ENCODE measurements at regions not wholly inside any gene's neighbourhood (a gene's known extent, or its start where the extent isn't known, plus 50 kb on each side); places are given as distances from the start of the nearest gene placed in this dataset.
"Not testable (repeated sequence)": the region's sequence is repeated elsewhere in the genome, so short reads cannot be mapped to it uniquely, and the experiment has no call there.

DNA sequence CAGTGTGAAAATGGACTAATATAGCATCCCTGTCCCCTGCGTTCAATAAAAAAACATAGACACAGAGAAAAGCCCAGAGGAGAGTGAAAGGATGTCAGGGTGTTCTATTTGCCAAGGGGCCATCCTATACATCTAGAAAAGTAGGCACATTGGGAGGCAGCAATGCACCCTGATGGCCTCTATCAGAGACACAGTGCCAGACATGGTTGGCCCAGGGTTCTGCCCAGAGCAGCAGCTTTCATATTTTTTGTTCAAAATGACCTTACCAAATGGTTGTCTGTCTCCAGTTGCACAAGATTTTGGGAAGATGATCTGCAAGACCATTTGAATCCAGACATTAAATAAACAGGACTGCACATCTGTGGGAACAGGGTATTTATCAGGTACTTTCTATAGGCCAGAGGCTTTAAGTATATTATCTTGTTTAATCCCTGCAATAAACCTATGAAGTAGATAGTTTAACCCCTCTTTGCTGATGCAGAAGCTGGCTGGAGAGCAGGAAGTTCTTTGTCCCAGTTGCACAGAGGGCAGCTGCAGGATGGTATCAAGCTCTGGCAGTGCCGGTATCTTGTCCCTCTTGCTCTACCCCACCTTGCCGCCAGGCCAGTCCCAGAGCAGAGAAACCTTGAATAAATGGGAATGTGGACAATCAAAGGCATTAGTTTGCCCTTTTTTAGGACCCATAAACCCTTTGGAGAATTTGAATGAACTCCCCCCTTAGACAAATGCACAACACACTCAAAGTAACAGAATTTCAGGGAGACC, 171.8 kb upstream of the PWP1 start:
- DNase-seq, result no peak
- no peak overlapping the region for H3K4me3 ChIP-seq
- H3K36me3 ChIP-seq, result no peaks in the 10 kb centered on the region
- H3K9me3 ChIP-seq, result no peaks in the 10 kb centered on the region
- H3K27me3 ChIP-seq, result no peaks in the 10 kb centered on the region

DNA sequence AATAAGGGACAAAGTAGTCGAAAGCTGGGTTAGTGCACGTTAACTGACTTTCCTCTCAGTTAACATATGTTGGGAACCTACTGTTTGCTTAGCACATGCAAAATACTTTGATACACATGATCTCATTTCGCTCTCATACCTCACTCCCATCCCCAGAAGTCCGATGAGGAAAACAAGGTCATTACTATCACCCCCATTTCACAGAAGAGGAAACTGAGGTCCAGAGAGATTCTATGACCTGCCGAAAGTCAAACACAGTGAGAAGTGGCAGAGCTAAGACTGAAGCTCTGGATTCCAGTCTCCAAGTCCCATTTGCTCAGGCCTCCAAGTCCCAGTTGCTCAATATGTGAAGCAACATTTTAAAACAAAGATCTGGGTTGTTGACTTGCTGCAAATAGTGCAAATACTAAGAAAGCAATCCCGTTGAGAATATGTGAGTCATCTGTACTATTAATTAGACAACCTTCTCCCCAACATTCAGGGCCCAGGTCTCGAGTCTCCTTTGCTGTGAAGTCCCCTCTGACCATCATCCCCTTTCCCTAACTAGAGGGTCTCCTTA, 170.6 kb upstream of the PWP1 start:
- H3K36me3 ChIP-seq, result no peaks in the 10 kb centered on the region
- no peaks in the 10 kb centered on the region for H3K27me3 ChIP-seq
- H3K4me3 ChIP-seq, result no peak overlapping the region
- peak; percentile 25 for DNase-seq
- H3K9me3 ChIP-seq, result no peaks in the 10 kb centered on the region

DNA sequence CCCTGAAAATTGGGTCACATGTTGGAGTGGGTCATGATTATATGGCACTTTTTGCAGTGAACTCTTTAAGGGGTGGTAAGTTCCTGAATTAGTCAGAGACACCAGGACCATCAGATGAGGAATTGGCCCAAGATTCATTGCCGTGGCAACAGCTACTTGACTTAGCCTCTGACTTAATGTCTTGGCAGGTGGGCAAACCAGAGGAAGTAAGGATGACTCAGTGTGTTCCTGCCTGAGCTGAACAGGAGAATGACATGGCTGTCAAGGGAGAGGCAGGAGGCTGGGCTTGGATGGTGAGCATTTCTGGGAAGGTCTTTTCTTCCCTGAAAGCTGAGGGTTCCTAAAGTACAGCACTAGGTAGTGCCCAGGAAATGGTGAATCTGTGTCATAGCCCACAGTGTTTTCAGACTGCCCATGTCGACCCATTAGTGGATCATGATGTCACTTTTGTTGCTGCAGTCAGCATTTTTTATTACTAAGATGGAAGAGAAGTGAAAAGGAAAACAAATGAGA, 170.1 kb upstream of the PWP1 start:
- DNase-seq, result peak; percentile 96
- H3K36me3 ChIP-seq, result no peaks in the 10 kb centered on the region
- no peak overlapping the region for H3K4me3 ChIP-seq
- no peaks in the 10 kb centered on the region for H3K27me3 ChIP-seq
- H3K9me3 ChIP-seq, result no peaks in the 10 kb centered on the region

DNA sequence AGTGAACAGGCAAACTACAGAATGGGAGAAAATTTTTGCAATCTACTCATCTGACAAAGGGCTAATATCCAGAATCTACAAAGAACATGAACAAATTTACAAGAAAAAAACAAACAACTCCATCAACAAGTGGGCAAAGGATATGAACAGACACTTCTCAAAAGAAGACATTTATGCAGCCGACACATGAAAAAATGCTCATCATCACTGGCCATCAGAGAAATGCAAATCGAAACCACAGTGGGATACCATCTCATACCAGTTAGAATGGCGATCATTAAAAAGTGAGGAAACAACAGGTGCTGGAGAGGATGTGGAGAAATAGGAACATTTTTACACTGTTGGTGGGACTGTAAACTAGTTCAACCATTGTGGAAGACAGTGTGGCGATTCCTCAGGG, 167.8 kb upstream of the PWP1 start:
- H3K4me3 ChIP-seq, H3K9me3 ChIP-seq, H3K27me3 ChIP-seq, H3K36me3 ChIP-seq, DNase-seq: not testable (repeated sequence)

DNA sequence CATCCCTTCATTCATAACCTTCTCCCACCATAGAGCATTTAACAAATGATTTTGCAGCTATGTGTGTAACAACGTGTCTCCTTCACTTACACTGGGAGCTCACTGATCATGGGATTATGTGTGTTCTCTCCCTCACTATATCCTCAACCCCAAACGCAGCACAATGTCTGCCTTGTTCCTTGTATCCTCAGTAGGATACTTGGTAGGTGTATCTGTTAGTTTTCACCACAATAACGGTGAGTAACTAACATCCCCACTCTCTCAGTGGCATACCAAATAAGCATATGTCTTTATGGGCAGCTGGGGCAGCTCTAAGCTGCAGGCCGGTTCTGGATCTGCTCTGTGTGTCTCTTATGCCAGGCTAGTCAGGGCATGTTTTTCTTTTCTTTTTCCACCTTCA, 166.7 kb upstream of the PWP1 start:
- no peak for DNase-seq
- Histone ChIP-seq H3K9me3 (no peaks in the 10 kb centered on the region), H3K36me3 (no peaks in the 10 kb centered on the region), H3K27me3 (no peaks in the 10 kb centered on the region), H3K4me3 (no peak overlapping the region)

DNA sequence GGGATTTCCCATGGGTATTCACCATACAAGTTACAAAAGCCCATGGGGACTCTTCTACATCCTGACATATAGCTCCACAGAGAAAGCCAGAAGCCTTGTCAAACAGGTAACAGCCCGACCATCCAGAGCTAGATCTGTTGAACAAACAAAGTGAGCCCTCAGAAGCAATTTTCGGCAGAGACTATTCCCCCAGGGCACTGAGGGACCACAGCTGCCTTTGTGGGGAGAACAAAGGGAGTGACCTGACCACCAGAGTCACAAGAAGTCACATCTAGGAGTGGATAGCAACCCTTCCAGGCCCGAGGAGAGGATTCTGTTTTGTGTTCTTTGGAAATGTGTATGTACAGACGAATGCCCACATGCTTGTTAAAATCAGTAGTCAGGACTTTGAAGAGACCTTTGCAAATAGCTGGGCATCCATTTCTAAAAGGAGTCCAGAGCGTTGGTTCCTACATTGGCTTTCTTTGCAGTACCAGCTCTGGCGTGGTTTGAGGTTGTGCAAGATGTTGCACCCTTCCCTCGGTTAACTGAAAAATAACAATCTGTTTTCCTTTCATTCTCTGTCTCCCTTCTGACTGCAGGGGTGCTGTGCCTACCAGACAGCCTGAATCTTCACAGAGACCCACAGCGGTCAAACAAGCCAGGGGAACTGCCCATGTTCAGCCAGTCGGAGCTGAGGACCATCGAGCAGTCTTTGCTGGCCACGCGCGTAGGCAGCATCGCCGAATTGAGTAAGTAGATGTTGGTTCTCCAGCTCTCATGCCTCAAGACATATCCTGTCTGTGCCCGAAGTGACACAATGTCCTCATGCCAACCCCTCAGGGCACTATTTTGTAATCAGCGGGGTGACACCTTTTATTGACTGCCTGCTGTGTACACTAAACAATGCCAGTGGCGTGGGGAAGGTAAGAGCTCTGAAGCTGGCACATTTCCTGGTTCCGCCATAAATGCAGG, 165.4 kb upstream of the PWP1 start:
- no peak overlapping the region for H3K4me3 ChIP-seq
- no peak for DNase-seq
- H3K36me3 ChIP-seq, result no peaks in the 10 kb centered on the region
- H3K27me3 ChIP-seq, result no peaks in the 10 kb centered on the region
- no peaks in the 10 kb centered on the region for H3K9me3 ChIP-seq

DNA sequence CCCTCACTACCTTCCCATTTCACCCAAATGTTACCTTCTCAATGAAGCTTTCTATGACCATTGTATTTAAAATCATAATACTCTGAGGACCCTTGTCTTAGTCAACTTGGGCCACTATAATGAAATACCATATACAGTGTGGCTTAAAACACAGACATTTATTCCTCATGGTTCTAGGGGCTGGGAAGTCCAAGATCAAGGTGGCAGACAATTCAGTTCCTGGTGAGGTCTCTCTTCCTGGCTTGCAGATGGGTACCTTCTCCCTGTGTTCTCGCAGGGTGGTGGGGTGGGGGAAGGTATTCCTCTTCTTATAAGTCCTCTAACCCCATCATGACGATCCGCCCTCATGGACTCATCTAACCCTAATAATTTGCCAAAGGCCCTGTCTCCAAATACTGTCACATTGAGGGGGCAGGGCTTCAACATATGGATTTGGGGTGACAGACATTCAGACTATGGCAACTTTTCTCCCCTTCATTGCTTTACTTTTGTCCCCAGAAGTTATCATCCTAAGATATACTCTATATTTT, 163.7 kb upstream of the PWP1 start:
- Histone ChIP-seq H3K9me3 (no peaks in the 10 kb centered on the region), H3K4me3 (no peak overlapping the region), H3K27me3 (no peaks in the 10 kb centered on the region), H3K36me3 (no peaks in the 10 kb centered on the region)
- no peak for DNase-seq

DNA sequence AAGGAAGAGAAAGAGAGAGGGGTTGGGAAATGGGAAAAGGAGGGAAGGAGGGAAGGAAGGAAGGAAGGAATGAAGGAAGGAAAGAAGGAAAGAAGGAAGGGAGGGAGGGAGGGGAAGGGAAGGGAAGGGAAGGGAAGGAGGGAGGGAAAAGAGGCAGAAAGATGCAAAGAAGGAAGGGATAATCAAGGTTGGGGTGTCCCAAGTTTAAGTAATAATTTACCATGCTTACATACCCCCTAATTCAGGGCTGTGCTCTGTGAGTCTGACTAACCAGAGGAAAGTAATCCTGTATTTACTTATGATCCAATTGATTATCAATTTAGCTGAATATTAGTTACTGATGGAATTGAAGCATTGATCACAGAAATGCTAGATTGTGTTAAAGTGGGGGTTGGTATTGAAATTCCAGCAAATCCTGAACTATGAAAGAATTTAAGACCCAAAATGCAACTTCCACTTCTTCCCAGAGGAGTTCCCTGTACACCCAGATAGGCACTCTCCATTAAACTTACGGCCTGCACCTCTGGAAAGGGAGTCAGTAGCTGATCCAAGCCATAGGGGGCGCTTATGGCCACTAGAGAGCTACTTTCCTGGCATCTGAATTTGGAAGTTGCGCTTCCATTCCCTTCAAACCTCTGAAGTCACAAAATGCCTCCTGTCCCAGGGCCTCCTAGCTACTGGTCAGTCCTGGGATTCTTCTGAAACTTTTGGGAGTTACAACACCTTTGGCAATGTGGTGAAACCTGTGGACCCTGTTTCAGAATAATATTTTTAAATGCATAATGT, 162.7 kb upstream of the PWP1 start:
- no peaks in the 10 kb centered on the region for H3K9me3 ChIP-seq
- no peak for DNase-seq
- no peak overlapping the region for H3K4me3 ChIP-seq

DNA sequence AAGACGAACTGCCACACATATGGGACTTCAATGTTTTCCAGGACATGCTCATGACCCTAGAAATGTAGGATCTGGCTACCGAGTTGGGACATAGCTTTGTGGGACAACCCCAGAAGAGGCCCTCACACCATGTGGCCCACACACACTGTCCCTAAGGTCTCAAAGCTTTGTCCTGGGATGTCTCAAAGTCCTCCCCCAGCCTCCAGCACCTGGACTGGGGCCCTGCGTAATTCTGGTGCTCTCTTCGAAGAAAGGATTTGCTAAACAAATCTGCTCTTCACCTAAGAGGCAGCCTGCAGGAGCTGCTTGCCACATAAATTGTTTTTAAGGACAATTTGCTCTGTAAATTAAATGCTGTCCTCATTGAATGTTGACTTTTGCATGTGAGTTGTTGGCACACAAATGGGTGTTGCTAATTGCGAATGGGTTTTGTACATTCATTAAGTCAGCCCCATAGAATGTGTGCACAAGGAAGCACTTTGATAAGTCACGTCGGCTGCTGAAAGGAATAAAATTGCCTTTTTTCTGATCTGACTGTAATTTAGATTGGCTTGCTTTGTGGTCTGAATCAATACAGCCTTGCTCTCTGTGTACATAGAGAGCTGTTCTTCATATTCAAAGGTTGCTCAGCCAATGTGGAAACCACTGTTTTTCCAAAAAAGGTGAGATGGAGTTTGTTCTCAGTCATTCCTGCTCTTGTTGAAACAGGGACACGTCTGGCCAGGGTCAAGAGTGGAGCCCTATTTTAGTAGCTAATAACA, 161.6 kb upstream of the PWP1 start:
- no peaks in the 10 kb centered on the region for H3K36me3 ChIP-seq
- DNase-seq, result no peak

More for the DNA sequence above, 162.7 kb upstream of the PWP1 start:
- Histone ChIP-seq H3K27me3 (no peaks in the 10 kb centered on the region), H3K36me3 (no peaks in the 10 kb centered on the region)

DNA sequence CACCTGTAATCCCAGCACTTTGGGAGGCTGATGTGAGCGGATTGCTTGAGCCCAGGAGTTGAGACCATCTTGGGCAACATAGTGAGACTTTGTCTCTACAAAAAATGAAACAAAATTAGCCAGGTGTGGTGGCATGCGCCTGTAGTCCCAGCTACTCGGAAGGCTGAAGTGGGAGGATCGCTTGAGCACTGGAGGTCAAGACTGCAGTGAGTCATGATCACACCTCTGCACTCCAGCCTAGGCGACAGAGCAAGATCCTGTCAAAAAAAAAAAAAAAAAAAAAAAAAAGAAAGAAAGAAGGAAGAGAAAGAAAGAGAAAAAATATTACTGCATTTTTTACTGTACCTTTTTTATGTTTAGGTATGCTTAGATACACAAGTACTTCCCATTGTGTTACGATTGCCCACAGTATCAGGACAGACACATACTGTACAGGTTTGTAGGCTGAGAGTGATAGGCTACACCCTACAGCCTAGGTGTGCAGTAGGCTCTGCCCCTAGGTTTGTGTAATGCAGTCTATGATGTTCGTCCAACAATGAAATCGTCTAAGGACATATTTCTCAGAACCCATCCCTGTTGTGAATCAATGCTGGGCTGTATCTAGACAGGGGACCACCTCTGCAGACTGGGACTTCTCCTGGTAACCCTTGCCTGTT, 160.4 kb upstream of the PWP1 start:
- Histone ChIP-seq H3K27me3 (no peaks in the 10 kb centered on the region), H3K36me3 (no peaks in the 10 kb centered on the region), H3K9me3 (no peaks in the 10 kb centered on the region), H3K4me3 (no peak overlapping the region)
- no peak for DNase-seq

More for the DNA sequence above, 161.6 kb upstream of the PWP1 start:
- Histone ChIP-seq H3K9me3 (no peaks in the 10 kb centered on the region), H3K27me3 (no peaks in the 10 kb centered on the region), H3K4me3 (no peak overlapping the region)

DNA sequence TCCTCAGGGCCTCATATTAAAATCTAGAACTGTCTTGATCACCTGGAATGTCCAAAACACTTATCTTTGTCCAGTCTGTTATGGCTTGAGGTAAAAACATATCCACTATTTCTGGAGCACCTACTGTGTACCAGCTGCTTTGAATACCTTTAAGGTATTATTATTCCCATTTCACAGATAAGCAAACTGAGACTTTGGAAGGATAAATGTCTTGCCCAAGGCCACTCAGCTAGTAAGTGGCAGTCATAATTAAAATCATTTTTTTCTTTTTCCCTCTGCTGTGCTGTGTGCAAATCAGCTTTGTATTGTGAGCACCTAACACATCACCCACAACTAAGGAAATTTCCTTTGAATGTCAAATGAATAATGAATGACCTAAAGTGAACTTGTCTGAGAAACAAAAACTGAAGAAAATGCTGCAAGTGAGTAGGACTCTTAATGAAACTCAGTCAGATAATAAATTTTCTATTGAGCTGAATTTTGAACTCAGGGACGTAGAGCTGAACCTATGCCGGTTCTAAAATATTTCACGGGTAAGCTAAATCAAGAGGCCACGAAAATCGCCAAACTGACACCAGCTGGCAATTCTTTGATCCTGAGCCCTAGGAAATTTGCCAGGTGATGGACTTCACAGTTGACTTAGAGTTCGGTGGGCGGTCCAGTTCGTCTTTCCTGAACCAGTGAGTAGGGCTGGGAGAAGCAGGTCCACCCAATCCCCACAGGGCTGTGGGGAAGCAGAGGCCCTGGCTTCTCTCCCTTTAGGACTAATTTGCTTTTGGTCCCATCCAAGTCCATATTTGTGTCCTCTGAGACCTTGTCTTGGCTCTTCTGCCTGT, 159.7 kb upstream of the PWP1 start:
- Histone ChIP-seq H3K36me3 (no peaks in the 10 kb centered on the region), H3K4me3 (no peak overlapping the region), H3K27me3 (no peaks in the 10 kb centered on the region), H3K9me3 (no peaks in the 10 kb centered on the region)
- no peak for DNase-seq

DNA sequence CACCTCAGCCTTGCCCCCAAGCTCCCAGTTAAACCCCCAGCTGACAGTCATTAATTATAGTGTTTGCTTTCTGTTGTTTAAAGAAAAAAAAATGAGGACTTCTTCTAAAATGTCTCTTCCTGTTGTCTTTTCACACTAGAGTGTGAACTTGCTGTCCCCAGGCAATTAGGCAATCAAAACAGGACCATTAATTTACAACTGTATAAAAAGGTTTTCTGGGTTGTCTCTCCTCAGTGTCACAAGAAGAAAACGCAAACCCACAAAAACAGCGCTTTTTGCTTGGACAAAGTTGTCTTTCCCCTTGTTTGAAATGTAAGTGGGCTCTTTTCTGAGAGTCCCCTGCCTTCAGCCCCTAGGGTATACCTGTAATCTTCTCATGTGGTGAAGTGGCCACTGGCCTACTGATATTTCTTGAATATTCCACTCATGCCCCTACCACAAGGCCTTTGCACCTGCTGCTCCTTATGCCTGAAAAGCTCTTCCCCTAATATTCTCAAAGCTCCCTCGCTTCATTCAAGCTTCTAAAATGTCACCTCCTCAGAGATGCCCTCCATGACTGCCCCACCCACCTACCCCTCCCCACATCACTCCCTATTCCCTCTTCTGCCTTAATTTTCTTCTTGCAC, 158.9 kb upstream of the PWP1 start:
- Histone ChIP-seq H3K9me3 (no peaks in the 10 kb centered on the region), H3K36me3 (no peaks in the 10 kb centered on the region), H3K4me3 (no peak overlapping the region), H3K27me3 (no peaks in the 10 kb centered on the region)
- DNase-seq, result no peak

DNA sequence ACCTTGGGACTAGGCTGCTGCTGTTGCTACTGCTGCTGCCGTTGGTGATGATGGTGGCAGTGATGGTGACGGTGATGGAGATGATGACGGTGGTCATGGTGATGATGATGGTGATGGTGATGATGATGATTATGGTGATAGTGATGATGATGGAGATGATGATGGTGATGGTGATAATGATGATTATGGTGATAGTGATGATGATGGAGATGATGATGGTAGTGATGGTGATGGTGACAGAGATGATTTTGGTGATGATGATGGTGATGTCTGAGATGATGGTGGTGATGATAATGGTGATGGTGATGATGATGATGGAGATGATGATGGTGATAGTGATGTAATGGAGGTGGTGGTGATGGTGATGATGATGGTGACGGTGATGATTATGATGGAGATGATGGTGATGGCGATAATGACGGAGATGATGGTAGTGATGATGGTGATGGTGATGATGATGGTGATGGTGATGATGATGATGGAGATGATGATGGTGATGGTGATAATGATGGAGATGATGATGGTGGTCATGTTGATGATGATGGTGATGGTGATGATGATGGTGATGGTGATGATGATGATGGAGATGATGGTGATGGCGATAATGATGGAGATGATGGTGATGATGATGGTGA, 156.8 kb upstream of the PWP1 start:
- Histone ChIP-seq H3K27me3 (no peaks in the 10 kb centered on the region), H3K9me3 (peaks cover 5% of the 10 kb centered on the region), H3K36me3 (no peaks in the 10 kb centered on the region), H3K4me3 (no peak overlapping the region)
- no peak for DNase-seq

DNA sequence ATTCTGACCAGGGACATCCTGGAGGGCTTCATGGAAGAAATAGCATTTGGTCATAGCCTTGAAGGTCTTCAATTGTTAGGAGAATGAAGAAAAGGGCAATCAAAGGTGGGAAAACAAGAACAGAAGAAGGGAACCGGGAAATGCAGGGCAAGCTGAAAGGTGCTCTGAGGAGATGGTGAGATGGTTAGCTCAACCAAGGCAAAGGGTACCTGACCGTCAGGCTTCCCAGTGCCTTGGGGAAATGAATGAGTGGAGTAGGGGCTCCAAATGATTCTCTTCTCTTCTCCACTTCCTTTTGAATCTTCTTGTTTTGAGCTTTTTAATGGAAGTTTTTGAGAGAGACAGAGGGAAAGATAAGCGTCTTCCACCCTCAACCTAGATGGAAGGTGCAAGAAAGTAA, 155.6 kb upstream of the PWP1 start:
- no peak for DNase-seq
- Histone ChIP-seq H3K9me3 (peaks cover 8% of the 10 kb centered on the region), H3K27me3 (no peaks in the 10 kb centered on the region), H3K4me3 (no peak overlapping the region), H3K36me3 (no peaks in the 10 kb centered on the region)
